ENCODE measurements at regions not wholly inside any gene's neighbourhood (a gene's known extent, or its start where the extent isn't known, plus 50 kb on each side); places are given as distances from the start of the nearest gene placed in this dataset.

GRCh38 chr3:182276512-182276911, 516.8 kb upstream of the ATP11B start:
- Histone ChIP-seq H3K4me1 (ENCODE audit: control insufficient read depth in 2 of 3, insufficient read depth in 2 of 3, low read depth in 1 of 3, low read length in 3 of 3) (no peaks in the 10 kb centered on the region), H3K27ac (ENCODE audit: low read depth in 2 of 2, low read length in 2 of 2) (no peak overlapping the region), H3K27me3 (ENCODE audit: control insufficient read depth, insufficient read depth, low read length) (no peaks in the 10 kb centered on the region), H3K9me3 (ENCODE audit: control insufficient read depth in 2 of 3, insufficient read depth in 1 of 3, low read length in 3 of 3) (no peaks in the 10 kb centered on the region), H3K36me3 (ENCODE audit: control insufficient read depth in 2 of 3, insufficient read depth in 3 of 3, low read length in 3 of 3) (no peaks in the 10 kb centered on the region), H3K9ac (ENCODE audit: low read length in 3 of 3) (no peak overlapping the region), H3K4me3 (ENCODE audit: low read length in 3 of 3) (no peak overlapping the region)
- DNase-seq (no peak), FAIRE-seq (no peak)
- no peak for TF ChIP-seq CTCF (IDR thresholded peaks at IDR 0.05; ENCODE audit: borderline replicate concordance, extremely low read depth, insufficient read depth)
- intact Hi-C loops (cut with DNase I): no loop called here

GRCh38 chr3:182284793-182285192, 508.5 kb upstream of the ATP11B start:
- no peak overlapping the region for H3K9ac ChIP-seq (ENCODE audit: low read length in 3 of 3)
- H3K9me3 ChIP-seq (ENCODE audit: control insufficient read depth in 2 of 3, insufficient read depth in 1 of 3, low read length in 3 of 3): no peaks in the 10 kb centered on the region
- H3K4me3 ChIP-seq (ENCODE audit: low read length in 3 of 3): no peak overlapping the region
- no peak overlapping the region for H3K27ac ChIP-seq (ENCODE audit: low read depth in 2 of 2, low read length in 2 of 2)
- no peak for FAIRE-seq
- intact Hi-C loops (cut with DNase I): no loop called here
- DNase-seq: no peak
- no peak for TF ChIP-seq CTCF (IDR thresholded peaks at IDR 0.05; ENCODE audit: borderline replicate concordance, extremely low read depth, insufficient read depth)
- no peaks in the 10 kb centered on the region for H3K27me3 ChIP-seq (ENCODE audit: control insufficient read depth, insufficient read depth, low read length)
- no peaks in the 10 kb centered on the region for H3K36me3 ChIP-seq (ENCODE audit: control insufficient read depth in 2 of 3, insufficient read depth in 3 of 3, low read length in 3 of 3)
- no peaks in the 10 kb centered on the region for H3K4me1 ChIP-seq (ENCODE audit: control insufficient read depth in 2 of 3, insufficient read depth in 2 of 3, low read depth in 1 of 3, low read length in 3 of 3)

- H3K27me3 ChIP-seq (ENCODE audit: control insufficient read depth, insufficient read depth, low read length): no peaks in the 10 kb centered on the region
- intact Hi-C loops (cut with DNase I): no loop called here
- FAIRE-seq (no peak), DNase-seq (peak in 1 of 5 donors; percentile 15)
- H3K36me3 ChIP-seq (ENCODE audit: control insufficient read depth in 2 of 3, insufficient read depth in 3 of 3, low read length in 3 of 3): no peaks in the 10 kb centered on the region
- H3K9me3 ChIP-seq (ENCODE audit: control insufficient read depth in 2 of 3, insufficient read depth in 1 of 3, low read length in 3 of 3): no peaks in the 10 kb centered on the region
- H3K4me3 ChIP-seq (ENCODE audit: low read length in 3 of 3): no peak overlapping the region
- H3K9ac ChIP-seq (ENCODE audit: low read length in 3 of 3): no peak overlapping the region
- TF ChIP-seq CTCF (IDR thresholded peaks at IDR 0.05; ENCODE audit: borderline replicate concordance, extremely low read depth, insufficient read depth): no peak
- no peak overlapping the region for H3K27ac ChIP-seq (ENCODE audit: low read depth in 2 of 2, low read length in 2 of 2)
- no peaks in the 10 kb centered on the region for H3K4me1 ChIP-seq (ENCODE audit: control insufficient read depth in 2 of 3, insufficient read depth in 2 of 3, low read depth in 1 of 3, low read length in 3 of 3)
Measured at GRCh38 chr3:182292591-182292990, 500.7 kb upstream of the ATP11B start.

DNA sequence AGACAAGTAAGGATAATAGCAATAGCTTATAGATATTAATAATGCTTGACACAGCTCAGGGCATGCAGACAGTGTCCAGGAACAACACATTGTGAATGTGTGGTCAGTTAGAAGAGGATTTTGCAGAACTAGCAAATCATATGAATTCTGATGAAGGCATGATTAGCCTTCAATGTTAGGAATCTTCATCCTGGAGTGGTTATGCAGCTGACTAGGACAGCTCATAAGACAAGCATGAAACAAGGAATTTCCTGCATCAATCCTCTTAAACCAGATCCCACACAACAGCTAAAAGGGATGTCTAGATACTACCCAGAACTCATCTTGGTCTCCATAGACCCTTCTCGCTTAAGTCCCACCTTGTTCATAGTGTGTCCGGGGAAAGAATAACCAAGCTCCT, 499.0 kb upstream of the ATP11B start:
- Histone ChIP-seq H3K27me3 (ENCODE audit: control insufficient read depth, insufficient read depth, low read length) (no peaks in the 10 kb centered on the region), H3K36me3 (ENCODE audit: control insufficient read depth in 2 of 3, insufficient read depth in 3 of 3, low read length in 3 of 3) (no peaks in the 10 kb centered on the region), H3K27ac (ENCODE audit: low read depth in 2 of 2, low read length in 2 of 2) (no peak overlapping the region), H3K4me1 (ENCODE audit: control insufficient read depth in 2 of 3, insufficient read depth in 2 of 3, low read depth in 1 of 3, low read length in 3 of 3) (no peaks in the 10 kb centered on the region), H3K9me3 (ENCODE audit: control insufficient read depth in 2 of 3, insufficient read depth in 1 of 3, low read length in 3 of 3) (no peaks in the 10 kb centered on the region), H3K4me3 (ENCODE audit: low read length in 3 of 3) (no peak overlapping the region), H3K9ac (ENCODE audit: low read length in 3 of 3) (no peak overlapping the region)
- TF ChIP-seq CTCF (IDR thresholded peaks at IDR 0.05; ENCODE audit: borderline replicate concordance, extremely low read depth, insufficient read depth): no peak
- FAIRE-seq (no peak), DNase-seq (no peak)
- intact Hi-C loops (cut with DNase I): no loop called here

All from kidney (tissue), 13 donors.